Keratinocyte (primary cell): ENCODE measurements at regions not wholly inside any gene's neighbourhood (a gene's known extent, or its start where the extent isn't known, plus 50 kb on each side); places are given as distances from the start of the nearest gene placed in this dataset.

ENCODE experiments used
- CTCF ChIP-seq, 3 experiments: IDR thresholded peaks in 1 of 3; conservative IDR thresholded peaks in 1 of 3; optimal IDR thresholded peaks in 1 of 3; 2 replicates in 2 of 3; 3 replicates in 1 of 3; pipeline versions ENCODE3 to v1.5.1; 2011; ENCODE audit warnings: low read length in 3 of 3, mild to moderate bottlenecking in 3 of 3, moderate library complexity in 2 of 3, control low read depth in 1 of 3, inconsistent platforms in 1 of 3; ENCODE audit not compliant: insufficient read depth in 2 of 3; ENCODE audit errors: extremely low read depth in 1 of 3
- EZH2 ChIP-seq: IDR thresholded peaks from one replicate; pipeline ENCODE4 v1.6.1; 2012; ENCODE audit warnings: inconsistent platforms, mild to moderate bottlenecking, low read length, moderate library complexity

GRCh38 chr13:36550177-36550576 is 117.9 kb downstream of the CCNA1 start:
- TF ChIP-seq CTCF (optimal IDR thresholded peaks at IDR 0.05 in 1 of 3, IDR thresholded peaks at IDR 0.05 in 1 of 3, conservative IDR thresholded peaks at IDR 0.05 in 1 of 3; ENCODE audit: extremely low read depth in 1 of 3, insufficient read depth in 2 of 3, low read length in 3 of 3) (no peak), EZH2 (no peak)
